ENCODE measurements at regions not wholly inside any gene's neighbourhood (a gene's known extent, or its start where the extent isn't known, plus 50 kb on each side); places are given as distances from the start of the nearest gene placed in this dataset.

- H3K4me1 ChIP-seq (ENCODE audit: control insufficient read depth in 2 of 2, insufficient read depth in 2 of 2, low read length in 2 of 2), result no peaks in the 10 kb centered on the region
- H3K9me3 ChIP-seq (ENCODE audit: control insufficient read depth in 2 of 3, low read length in 3 of 3), result no peaks in the 10 kb centered on the region
- Mint-ChIP-seq H3K36me3 (no peaks in the 10 kb centered on the region), H3K27me3 (no peaks in the 10 kb centered on the region), H3K4me1 (no peaks in the 10 kb centered on the region), H3K4me3 (no peak overlapping the region), H3K27ac (no peak overlapping the region), H3K9me3 (peaks cover 0 to 11% (median 5%) of the 10 kb centered on the region in 11 donors)
- intact Hi-C loops (cut with micrococcal nuclease), result no loop called here
- ChIA-PET POLR2A (no interaction called here), CTCF (no interaction called here)
- H3K4me3 ChIP-seq (ENCODE audit: low read length), result no peak overlapping the region
- no peak for DNase-seq
- H3K27me3 ChIP-seq (ENCODE audit: control insufficient read depth in 2 of 2, insufficient read depth in 2 of 2, low read length in 2 of 2), result no peaks in the 10 kb centered on the region
- H3K36me3 ChIP-seq (ENCODE audit: control insufficient read depth in 2 of 3, insufficient read depth in 3 of 3, low read length in 3 of 3), result no peaks in the 10 kb centered on the region
- H3K27ac ChIP-seq (ENCODE audit: low read depth, low read length), result no peak overlapping the region
- peak; percentile 54 for ATAC-seq
Measured at GRCh38 chr5:165630261-165630778, 2124.9 kb downstream of the MAT2B start.

DNA sequence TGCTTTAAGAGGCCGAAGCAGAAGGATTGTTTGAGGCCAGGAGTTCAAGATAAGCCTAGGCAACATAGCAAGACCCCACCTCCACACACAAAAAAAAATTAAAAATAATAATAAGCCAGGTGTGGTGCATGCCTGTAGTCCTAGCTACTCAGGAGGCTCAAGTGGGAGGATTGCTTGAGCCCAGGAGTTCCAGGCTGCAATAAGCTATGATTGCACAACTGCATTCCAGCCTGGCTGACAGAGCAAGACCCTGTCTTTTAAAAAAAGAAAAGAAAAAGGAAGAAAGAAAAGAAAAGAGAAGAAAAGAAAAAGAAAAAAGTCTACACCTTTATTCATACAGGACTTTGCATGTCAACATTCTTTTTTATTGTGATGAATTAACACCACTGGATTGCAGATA is 2125.8 kb downstream of the MAT2B start:
- no peak for DNase-seq
- Mint-ChIP-seq H3K36me3 (no peaks in the 10 kb centered on the region), H3K4me3 (no peak overlapping the region), H3K27me3 (no peaks in the 10 kb centered on the region), H3K27ac (no peak overlapping the region), H3K4me1 (no peaks in the 10 kb centered on the region), H3K9me3 (peaks cover 0 to 11% (median 5%) of the 10 kb centered on the region in 11 donors)
- Histone ChIP-seq H3K27me3 (ENCODE audit: control insufficient read depth in 2 of 2, insufficient read depth in 2 of 2, low read length in 2 of 2) (no peaks in the 10 kb centered on the region), H3K36me3 (ENCODE audit: control insufficient read depth in 2 of 3, insufficient read depth in 3 of 3, low read length in 3 of 3) (no peaks in the 10 kb centered on the region), H3K27ac (ENCODE audit: low read depth, low read length) (no peak overlapping the region), H3K4me1 (ENCODE audit: control insufficient read depth in 2 of 2, insufficient read depth in 2 of 2, low read length in 2 of 2) (no peaks in the 10 kb centered on the region), H3K9me3 (ENCODE audit: control insufficient read depth in 2 of 3, low read length in 3 of 3) (no peaks in the 10 kb centered on the region), H3K4me3 (ENCODE audit: low read length) (no peak overlapping the region)
- ChIA-PET POLR2A (no interaction called here), CTCF (no interaction called here)
- ATAC-seq, result no peak
- intact Hi-C loops (cut with micrococcal nuclease), result no loop called here

DNA sequence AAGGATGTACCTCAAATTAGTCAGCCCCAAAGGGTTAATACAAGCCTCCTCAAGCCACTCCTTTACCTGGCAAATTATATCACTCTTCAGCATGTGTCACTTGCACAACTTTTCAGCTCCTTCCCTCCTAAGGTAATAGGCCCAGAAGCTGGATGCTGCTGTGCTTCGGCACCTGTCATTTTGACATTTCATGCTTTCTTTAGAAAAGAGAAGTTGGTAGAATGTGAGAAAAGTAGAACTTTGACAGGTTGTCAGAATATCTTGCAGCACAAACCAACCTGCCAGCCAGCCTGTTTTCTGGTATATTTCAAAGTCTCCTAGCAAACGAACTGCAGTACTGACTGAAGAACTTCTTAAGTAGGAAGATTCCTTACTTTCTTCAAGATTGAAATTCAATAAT is 2136.9 kb downstream of the MAT2B start:
- H3K36me3 Mint-ChIP-seq, result no peaks in the 10 kb centered on the region

GRCh38 chr5:165665735-165666400 is 2160.4 kb downstream of the MAT2B start:
- peaks cover 0 to 12% (median 3%) of the 10 kb centered on the region in 11 donors for H3K9me3 Mint-ChIP-seq
- Histone ChIP-seq H3K9me3 (ENCODE audit: control insufficient read depth in 2 of 3, low read length in 3 of 3) (no peaks in the 10 kb centered on the region), H3K27me3 (ENCODE audit: control insufficient read depth in 2 of 2, insufficient read depth in 2 of 2, low read length in 2 of 2) (no peaks in the 10 kb centered on the region), H3K4me1 (ENCODE audit: control insufficient read depth in 2 of 2, insufficient read depth in 2 of 2, low read length in 2 of 2) (no peaks in the 10 kb centered on the region), H3K36me3 (ENCODE audit: control insufficient read depth in 2 of 3, insufficient read depth in 3 of 3, low read length in 3 of 3) (no peaks in the 10 kb centered on the region), H3K27ac (ENCODE audit: low read depth, low read length) (no peak overlapping the region), H3K4me3 (ENCODE audit: low read length) (no peak overlapping the region)
- H3K27me3 Mint-ChIP-seq, result no peaks in the 10 kb centered on the region
- POLR2A ChIA-PET, result no interaction called here
- H3K27ac Mint-ChIP-seq, result no peak overlapping the region
- DNase-seq, result no peak
- no peaks in the 10 kb centered on the region for H3K36me3 Mint-ChIP-seq
- H3K4me3 Mint-ChIP-seq, result no peak overlapping the region
- no peak for ATAC-seq
- H3K4me1 Mint-ChIP-seq, result no peaks in the 10 kb centered on the region
- intact Hi-C loops (cut with micrococcal nuclease), result no loop called here
- CTCF ChIA-PET, result no interaction called here

More for the DNA sequence above, 2136.9 kb downstream of the MAT2B start:
- Mint-ChIP-seq H3K27ac (no peak overlapping the region), H3K27me3 (no peaks in the 10 kb centered on the region), H3K4me3 (no peak overlapping the region), H3K4me1 (no peaks in the 10 kb centered on the region), H3K9me3 (peaks cover 0 to 19% (median 11%) of the 10 kb centered on the region in 11 donors)
- intact Hi-C loops (cut with micrococcal nuclease), result no loop called here
- no peaks in the 10 kb centered on the region for H3K4me1 ChIP-seq (ENCODE audit: control insufficient read depth in 2 of 2, insufficient read depth in 2 of 2, low read length in 2 of 2)
- POLR2A ChIA-PET, result no interaction called here
- no peak overlapping the region for H3K27ac ChIP-seq (ENCODE audit: low read depth, low read length)
- DNase-seq (no peak), ATAC-seq (no peak)
- H3K36me3 ChIP-seq (ENCODE audit: control insufficient read depth in 2 of 3, insufficient read depth in 3 of 3, low read length in 3 of 3), result no peaks in the 10 kb centered on the region
- H3K9me3 ChIP-seq (ENCODE audit: control insufficient read depth in 2 of 3, low read length in 3 of 3), result no peaks in the 10 kb centered on the region
- H3K4me3 ChIP-seq (ENCODE audit: low read length), result no peak overlapping the region
- CTCF ChIA-PET, result no interaction called here
- H3K27me3 ChIP-seq (ENCODE audit: control insufficient read depth in 2 of 2, insufficient read depth in 2 of 2, low read length in 2 of 2), result no peaks in the 10 kb centered on the region

- Histone ChIP-seq H3K27me3 (ENCODE audit: control insufficient read depth in 2 of 2, insufficient read depth in 2 of 2, low read length in 2 of 2) (no peaks in the 10 kb centered on the region), H3K4me3 (ENCODE audit: low read length) (no peak overlapping the region), H3K36me3 (ENCODE audit: control insufficient read depth in 2 of 3, insufficient read depth in 3 of 3, low read length in 3 of 3) (no peaks in the 10 kb centered on the region), H3K27ac (ENCODE audit: low read depth, low read length) (no peak overlapping the region), H3K9me3 (ENCODE audit: control insufficient read depth in 2 of 3, low read length in 3 of 3) (no peaks in the 10 kb centered on the region), H3K4me1 (ENCODE audit: control insufficient read depth in 2 of 2, insufficient read depth in 2 of 2, low read length in 2 of 2) (no peaks in the 10 kb centered on the region)
- Mint-ChIP-seq H3K36me3 (no peaks in the 10 kb centered on the region), H3K9me3 (peaks cover 0 to 28% (median 5%) of the 10 kb centered on the region in 11 donors), H3K27me3 (no peaks in the 10 kb centered on the region), H3K4me1 (no peaks in the 10 kb centered on the region), H3K4me3 (no peak overlapping the region), H3K27ac (no peak overlapping the region)
- ChIA-PET POLR2A (no interaction called here), CTCF (no interaction called here)
- ATAC-seq (no peak), DNase-seq (no peak)
- intact Hi-C loops (cut with micrococcal nuclease), result no loop called here
Measured at GRCh38 chr5:165673499-165673898, 2168.1 kb downstream of the MAT2B start.

- H3K27me3 Mint-ChIP-seq, result no peaks in the 10 kb centered on the region
- intact Hi-C loops (cut with micrococcal nuclease), result no loop called here
- peaks cover 0 to 39% (median 6%) of the 10 kb centered on the region in 11 donors for H3K9me3 Mint-ChIP-seq
- Histone ChIP-seq H3K27me3 (ENCODE audit: control insufficient read depth in 2 of 2, insufficient read depth in 2 of 2, low read length in 2 of 2) (no peaks in the 10 kb centered on the region), H3K27ac (ENCODE audit: low read depth, low read length) (no peak overlapping the region), H3K9me3 (ENCODE audit: control insufficient read depth in 2 of 3, low read length in 3 of 3) (no peaks in the 10 kb centered on the region), H3K4me1 (ENCODE audit: control insufficient read depth in 2 of 2, insufficient read depth in 2 of 2, low read length in 2 of 2) (no peaks in the 10 kb centered on the region), H3K36me3 (ENCODE audit: control insufficient read depth in 2 of 3, insufficient read depth in 3 of 3, low read length in 3 of 3) (no peaks in the 10 kb centered on the region), H3K4me3 (ENCODE audit: low read length) (no peak overlapping the region)
- no peak overlapping the region for H3K27ac Mint-ChIP-seq
- DNase-seq, result no peak
- H3K4me3 Mint-ChIP-seq, result no peak overlapping the region
- peaks cover 0 to 1% (median 0%) of the 10 kb centered on the region in 7 donors for H3K4me1 Mint-ChIP-seq
- ATAC-seq, result no peak
- CTCF ChIA-PET, result no interaction called here
- POLR2A ChIA-PET, result no interaction called here
- H3K36me3 Mint-ChIP-seq, result no peaks in the 10 kb centered on the region
Measured at GRCh38 chr5:165695796-165696195, 2190.4 kb downstream of the MAT2B start.

- ATAC-seq, result no peak
- ChIA-PET CTCF (no interaction called here), POLR2A (no interaction called here)
- Mint-ChIP-seq H3K4me1 (no peaks in the 10 kb centered on the region), H3K9me3 (peaks cover 0 to 9% (median under 1%) of the 10 kb centered on the region in 11 donors), H3K4me3 (no peak overlapping the region), H3K27me3 (no peaks in the 10 kb centered on the region), H3K27ac (no peak overlapping the region), H3K36me3 (no peaks in the 10 kb centered on the region)
- Histone ChIP-seq H3K4me1 (ENCODE audit: control insufficient read depth in 2 of 2, insufficient read depth in 2 of 2, low read length in 2 of 2) (no peaks in the 10 kb centered on the region), H3K9me3 (ENCODE audit: control insufficient read depth in 2 of 3, low read length in 3 of 3) (no peaks in the 10 kb centered on the region), H3K27me3 (ENCODE audit: control insufficient read depth in 2 of 2, insufficient read depth in 2 of 2, low read length in 2 of 2) (no peaks in the 10 kb centered on the region), H3K4me3 (ENCODE audit: low read length) (no peak overlapping the region), H3K27ac (ENCODE audit: low read depth, low read length) (no peak overlapping the region), H3K36me3 (ENCODE audit: control insufficient read depth in 2 of 3, insufficient read depth in 3 of 3, low read length in 3 of 3) (no peaks in the 10 kb centered on the region)
- DNase-seq, result no peak
- intact Hi-C loops (cut with micrococcal nuclease), result no loop called here
Measured at GRCh38 chr5:165705960-165706359, 2200.5 kb downstream of the MAT2B start.

Data from naive thymus-derived CD4-positive, alpha-beta T cell (primary cell).